ENCODE measurements at regions not wholly inside any gene's neighbourhood (a gene's known extent, or its start where the extent isn't known, plus 50 kb on each side); places are given as distances from the start of the nearest gene placed in this dataset.

GRCh38 chr2:153548536-153548935 lies 70.0 kb upstream of the RPRM start:
- Mint-ChIP-seq H3K27me3 (no peaks in the 10 kb centered on the region), H3K9me3 (no peaks in the 10 kb centered on the region)
- DNase-seq (ENCODE audit: extremely low spot score, unreplicated experiment): no peak

GRCh38 chr2:153551698-153552097 lies 73.1 kb upstream of the RPRM start:
- Mint-ChIP-seq H3K27ac (no peak overlapping the region), H3K4me3 (no peak overlapping the region), H3K4me1 (ENCODE audit: unreplicated experiment) (no peaks in the 10 kb centered on the region), H3K27me3 (no peaks in the 10 kb centered on the region), H3K36me3 (no peaks in the 10 kb centered on the region), H3K9me3 (no peaks in the 10 kb centered on the region)
- no peak for TF ChIP-seq CTCF (conservative IDR thresholded peaks at IDR 0.05)
- no peak for DNase-seq (ENCODE audit: extremely low spot score, unreplicated experiment)

More at GRCh38 chr2:153548536-153548935, 70.0 kb upstream of the RPRM start:
- Mint-ChIP-seq H3K4me1 (ENCODE audit: unreplicated experiment) (no peaks in the 10 kb centered on the region), H3K27ac (no peak overlapping the region), H3K36me3 (no peaks in the 10 kb centered on the region), H3K4me3 (no peak overlapping the region)
- TF ChIP-seq CTCF (conservative IDR thresholded peaks at IDR 0.05): no peak

GRCh38 chr2:153557211-153557610 lies 78.6 kb upstream of the RPRM start:
- Mint-ChIP-seq H3K9me3 (no peaks in the 10 kb centered on the region), H3K4me1 (ENCODE audit: unreplicated experiment) (no peaks in the 10 kb centered on the region), H3K4me3 (no peak overlapping the region), H3K27ac (no peak overlapping the region), H3K36me3 (no peaks in the 10 kb centered on the region), H3K27me3 (no peaks in the 10 kb centered on the region)
- TF ChIP-seq CTCF (conservative IDR thresholded peaks at IDR 0.05): no peak
- DNase-seq (ENCODE audit: extremely low spot score, unreplicated experiment): no peak

GRCh38 chr2:153557714-153558113 lies 79.2 kb upstream of the RPRM start:
- TF ChIP-seq CTCF (conservative IDR thresholded peaks at IDR 0.05): no peak
- H3K4me1 Mint-ChIP-seq (ENCODE audit: unreplicated experiment): no peaks in the 10 kb centered on the region
- no peaks in the 10 kb centered on the region for H3K36me3 Mint-ChIP-seq
- no peak for DNase-seq (ENCODE audit: extremely low spot score, unreplicated experiment)
- no peaks in the 10 kb centered on the region for H3K9me3 Mint-ChIP-seq
- H3K27ac Mint-ChIP-seq: no peak overlapping the region
- H3K27me3 Mint-ChIP-seq: no peaks in the 10 kb centered on the region
- H3K4me3 Mint-ChIP-seq: no peak overlapping the region

GRCh38 chr2:153558247-153558646 lies 79.7 kb upstream of the RPRM start:
- no peak for TF ChIP-seq CTCF (conservative IDR thresholded peaks at IDR 0.05)
- H3K27ac Mint-ChIP-seq: no peak overlapping the region
- H3K4me1 Mint-ChIP-seq (ENCODE audit: unreplicated experiment): no peaks in the 10 kb centered on the region
- no peaks in the 10 kb centered on the region for H3K9me3 Mint-ChIP-seq
- H3K4me3 Mint-ChIP-seq: no peak overlapping the region
- no peaks in the 10 kb centered on the region for H3K27me3 Mint-ChIP-seq
- no peaks in the 10 kb centered on the region for H3K36me3 Mint-ChIP-seq
- no peak for DNase-seq (ENCODE audit: extremely low spot score, unreplicated experiment)

- no peak for DNase-seq (ENCODE audit: extremely low spot score, unreplicated experiment)
- no peak overlapping the region for H3K27ac Mint-ChIP-seq
Observed at GRCh38 chr2:153567367-153567766, 88.8 kb upstream of the RPRM start.

More at GRCh38 chr2:153567367-153567766, 88.8 kb upstream of the RPRM start:
- Mint-ChIP-seq H3K27me3 (no peaks in the 10 kb centered on the region), H3K9me3 (no peaks in the 10 kb centered on the region), H3K4me3 (no peak overlapping the region), H3K4me1 (ENCODE audit: unreplicated experiment) (no peaks in the 10 kb centered on the region), H3K36me3 (no peaks in the 10 kb centered on the region)
- TF ChIP-seq CTCF (conservative IDR thresholded peaks at IDR 0.05): no peak

Measured in type B pancreatic cell (in vitro differentiated cells).